HEK293T (cell line): ENCODE measurements at regions not wholly inside any gene's neighbourhood (a gene's known extent, or its start where the extent isn't known, plus 50 kb on each side); places are given as distances from the start of the nearest gene placed in this dataset.

Experiments
- ARNT ChIP-seq: fragments of 450-650 bp; IDR thresholded peaks from 2 replicates; pipeline ENCODE4 v1.6.1; 2017; ENCODE audit warnings: mild to moderate bottlenecking
- BHLHE40 ChIP-seq: fragments of 450-650 bp; IDR thresholded peaks from 2 replicates; pipeline ENCODE4 v1.6.1; 2016; ENCODE audit warnings: mild to moderate bottlenecking, moderate library complexity, borderline replicate concordance
- CTBP1 ChIP-seq: fragments of 450-650 bp; IDR thresholded peaks from 2 replicates; pipeline ENCODE4 v1.6.1; 2016; ENCODE audit warnings: borderline replicate concordance
- ELF4 ChIP-seq: fragments of 450-650 bp; IDR thresholded peaks from 2 replicates; pipeline ENCODE4 v1.6.1; 2017; ENCODE audit warnings: antibody characterized with exemption
- FOXA1 ChIP-seq: fragments of 450-650 bp; IDR thresholded peaks from 2 replicates; pipeline ENCODE4 v1.6.1; 2016; ENCODE audit warnings: mild to moderate bottlenecking
- FOXK2 ChIP-seq: fragments of 450-650 bp; IDR thresholded peaks from 2 replicates; pipeline ENCODE4 v1.6.1; 2016; ENCODE audit warnings: mild to moderate bottlenecking
- FOXM1 ChIP-seq: fragments of 450-650 bp; IDR thresholded peaks from 2 replicates; pipeline ENCODE4 v1.6.1; 2017; ENCODE audit warnings: mild to moderate bottlenecking, borderline replicate concordance
- LEF1 ChIP-seq: fragments of 450-650 bp; IDR thresholded peaks from 2 replicates; pipeline ENCODE4 v1.6.1; 2017; ENCODE audit warnings: mild to moderate bottlenecking, borderline replicate concordance
- PKNOX1 ChIP-seq: fragments of 450-650 bp; IDR thresholded peaks from 2 replicates; pipeline ENCODE4 v1.6.1; 2016
- SP1 ChIP-seq: fragments of 450-650 bp; IDR thresholded peaks from 2 replicates; pipeline ENCODE4 v1.6.1; 2017
- SUZ12 ChIP-seq: fragments of 450-650 bp; IDR thresholded peaks from 2 replicates; pipeline ENCODE4 v1.6.1; 2016; ENCODE audit warnings: mild to moderate bottlenecking

- no peak for TF ChIP-seq BHLHE40
- no peak for TF ChIP-seq ARNT
- TF ChIP-seq ELF4: no peak
- no peak for TF ChIP-seq LEF1
- no peak for TF ChIP-seq SP1
- no peak for TF ChIP-seq SUZ12
- no peak for TF ChIP-seq FOXA1
- no peak for TF ChIP-seq PKNOX1
- no peak for TF ChIP-seq CTBP1
- no peak for TF ChIP-seq FOXM1
- TF ChIP-seq FOXK2: no peak
Measured at GRCh38 chr4:22947851-22948250, 255.1 kb downstream of the GBA3 start.
